ENCODE measurements at regions not wholly inside any gene's neighbourhood (a gene's known extent, or its start where the extent isn't known, plus 50 kb on each side); places are given as distances from the start of the nearest gene placed in this dataset.

- TF ChIP-seq SUZ12 (IDR thresholded peaks at IDR 0.05; ENCODE audit: extremely low read depth, insufficient read depth, insufficient read length) (no peak), ZNF274 (IDR thresholded peaks at IDR 0.05; ENCODE audit: low read depth, low read length) (no peak)
Observed at GRCh38 chr14:26845151-26845818, 247.5 kb upstream of the NOVA1 start.
